ENCODE measurements at regions not wholly inside any gene's neighbourhood (a gene's known extent, or its start where the extent isn't known, plus 50 kb on each side); places are given as distances from the start of the nearest gene placed in this dataset.
"Not testable (repeated sequence)": the region's sequence is repeated elsewhere in the genome, so short reads cannot be mapped to it uniquely, and the experiment has no call there.

DNA sequence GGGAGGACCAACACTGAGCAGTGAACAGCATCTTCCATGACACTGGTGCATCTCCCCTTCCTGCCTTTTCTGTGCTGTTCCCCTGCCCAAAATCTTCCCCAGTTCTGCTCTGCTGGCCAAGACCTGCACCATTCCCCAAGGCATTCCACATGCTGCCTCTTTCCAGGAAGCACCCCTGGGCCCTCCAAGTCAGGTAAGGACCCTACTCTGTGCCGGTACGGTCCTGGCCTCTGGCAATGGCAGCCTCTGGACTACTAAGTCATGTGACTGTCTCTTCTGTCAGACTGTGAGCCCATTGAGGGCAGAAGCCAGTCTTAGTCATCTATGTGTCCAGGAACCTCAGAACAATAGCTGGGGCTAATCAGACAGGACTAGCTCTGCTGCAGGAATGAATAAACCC is 282.0 kb downstream of the MYCN start:
- no peak for DNase-seq (ENCODE audit: low spot score)
- Mint-ChIP-seq H3K4me1 (ENCODE audit: unreplicated experiment) (no peaks in the 10 kb centered on the region), H3K9me3 (ENCODE audit: unreplicated experiment) (no peaks in the 10 kb centered on the region), H3K27ac (ENCODE audit: unreplicated experiment) (no peak overlapping the region), H3K4me3 (ENCODE audit: unreplicated experiment) (no peak overlapping the region), H3K27me3 (ENCODE audit: unreplicated experiment) (peaks cover 6% of the 10 kb centered on the region), H3K36me3 (ENCODE audit: low read depth, unreplicated experiment) (peaks cover 4% of the 10 kb centered on the region)
- TF ChIP-seq, protein P1, sequence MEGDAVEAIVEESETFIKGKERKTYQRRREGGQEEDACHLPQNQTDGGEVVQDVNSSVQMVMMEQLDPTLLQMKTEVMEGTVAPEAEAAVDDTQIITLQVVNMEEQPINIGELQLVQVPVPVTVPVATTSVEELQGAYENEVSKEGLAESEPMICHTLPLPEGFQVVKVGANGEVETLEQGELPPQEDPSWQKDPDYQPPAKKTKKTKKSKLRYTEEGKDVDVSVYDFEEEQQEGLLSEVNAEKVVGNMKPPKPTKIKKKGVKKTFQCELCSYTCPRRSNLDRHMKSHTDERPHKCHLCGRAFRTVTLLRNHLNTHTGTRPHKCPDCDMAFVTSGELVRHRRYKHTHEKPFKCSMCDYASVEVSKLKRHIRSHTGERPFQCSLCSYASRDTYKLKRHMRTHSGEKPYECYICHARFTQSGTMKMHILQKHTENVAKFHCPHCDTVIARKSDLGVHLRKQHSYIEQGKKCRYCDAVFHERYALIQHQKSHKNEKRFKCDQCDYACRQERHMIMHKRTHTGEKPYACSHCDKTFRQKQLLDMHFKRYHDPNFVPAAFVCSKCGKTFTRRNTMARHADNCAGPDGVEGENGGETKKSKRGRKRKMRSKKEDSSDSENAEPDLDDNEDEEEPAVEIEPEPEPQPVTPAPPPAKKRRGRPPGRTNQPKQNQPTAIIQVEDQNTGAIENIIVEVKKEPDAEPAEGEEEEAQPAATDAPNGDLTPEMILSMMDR (IDR thresholded peaks at IDR 0.05; ENCODE audit: unreplicated experiment): no peak

DNA sequence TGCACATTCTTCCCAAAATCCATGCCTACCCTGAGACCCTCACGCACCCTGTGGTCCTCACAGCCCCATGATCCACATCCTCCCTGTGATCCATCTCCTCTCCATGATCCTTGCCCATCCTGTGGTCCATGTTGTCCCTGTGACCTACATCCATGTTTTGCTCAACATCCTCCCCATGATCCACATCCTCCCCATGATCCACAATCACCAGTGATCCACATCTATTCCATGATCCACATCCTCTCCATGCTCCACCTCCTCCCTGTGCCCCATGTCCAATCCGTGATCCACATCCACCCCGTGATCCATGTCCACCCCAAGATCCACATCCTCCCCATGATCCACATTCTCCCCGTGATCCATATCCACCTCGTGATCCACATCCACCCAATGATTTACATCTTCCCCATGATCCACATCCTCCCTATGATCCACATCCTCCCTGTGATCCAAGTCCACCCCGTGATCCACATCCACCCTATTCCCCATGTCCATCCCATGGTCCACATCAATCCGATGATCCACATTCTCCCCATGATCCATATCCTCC is 281.2 kb downstream of the MYCN start:
- DNase-seq (ENCODE audit: low spot score): no peak
- Mint-ChIP-seq H3K36me3 (ENCODE audit: low read depth, unreplicated experiment) (peaks cover 4% of the 10 kb centered on the region), H3K4me3 (ENCODE audit: unreplicated experiment) (no peak overlapping the region), H3K9me3 (ENCODE audit: unreplicated experiment) (no peaks in the 10 kb centered on the region), H3K4me1 (ENCODE audit: unreplicated experiment) (no peaks in the 10 kb centered on the region), H3K27me3 (ENCODE audit: unreplicated experiment) (peaks cover 4% of the 10 kb centered on the region), H3K27ac (ENCODE audit: unreplicated experiment) (no peak overlapping the region)
- TF ChIP-seq, protein P1 (IDR thresholded peaks at IDR 0.05; ENCODE audit: unreplicated experiment): no peak

DNA sequence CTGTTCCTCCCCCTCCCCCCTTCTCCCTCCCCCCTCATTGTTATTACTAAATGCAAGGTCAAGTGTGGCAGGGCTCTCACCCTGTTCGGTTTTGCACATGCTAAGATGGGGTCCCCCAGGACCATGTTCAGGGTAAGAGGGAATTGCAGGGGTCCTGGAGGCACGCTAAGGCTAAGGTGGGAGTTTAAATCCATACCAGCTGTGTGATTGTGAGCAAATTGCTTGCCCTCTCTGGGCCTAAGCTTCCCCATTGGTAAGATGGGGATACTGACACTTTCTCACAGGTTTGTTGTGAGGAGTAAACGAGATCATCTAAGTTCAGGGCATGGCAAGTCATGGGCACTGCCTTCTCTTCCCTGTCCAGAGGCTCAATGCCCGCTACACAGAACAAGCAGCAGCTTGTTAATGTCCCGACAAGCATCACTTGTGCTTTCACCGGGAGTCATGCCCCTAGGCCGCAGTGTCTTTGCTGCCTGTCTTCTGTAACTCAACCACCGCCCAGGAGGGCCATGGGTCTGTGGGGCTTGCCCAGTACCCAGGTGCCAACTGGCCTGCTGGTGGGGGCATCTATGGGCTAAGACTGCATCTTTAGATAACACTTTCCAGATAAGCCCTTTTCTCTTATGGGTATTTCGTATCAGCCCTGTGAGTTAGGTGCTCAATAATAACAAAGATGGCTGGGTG is 279.1 kb downstream of the MYCN start:
- peaks cover 4% of the 10 kb centered on the region for H3K27me3 Mint-ChIP-seq (ENCODE audit: unreplicated experiment)
- TF ChIP-seq, protein P1 (IDR thresholded peaks at IDR 0.05; ENCODE audit: unreplicated experiment): no peak
- H3K9me3 Mint-ChIP-seq (ENCODE audit: unreplicated experiment): no peaks in the 10 kb centered on the region
- H3K36me3 Mint-ChIP-seq (ENCODE audit: low read depth, unreplicated experiment): peaks cover 4% of the 10 kb centered on the region
- H3K27ac Mint-ChIP-seq (ENCODE audit: unreplicated experiment): no peak overlapping the region
- DNase-seq (ENCODE audit: low spot score): no peak
- no peak overlapping the region for H3K4me3 Mint-ChIP-seq (ENCODE audit: unreplicated experiment)
- H3K4me1 Mint-ChIP-seq (ENCODE audit: unreplicated experiment): no peaks in the 10 kb centered on the region

DNA sequence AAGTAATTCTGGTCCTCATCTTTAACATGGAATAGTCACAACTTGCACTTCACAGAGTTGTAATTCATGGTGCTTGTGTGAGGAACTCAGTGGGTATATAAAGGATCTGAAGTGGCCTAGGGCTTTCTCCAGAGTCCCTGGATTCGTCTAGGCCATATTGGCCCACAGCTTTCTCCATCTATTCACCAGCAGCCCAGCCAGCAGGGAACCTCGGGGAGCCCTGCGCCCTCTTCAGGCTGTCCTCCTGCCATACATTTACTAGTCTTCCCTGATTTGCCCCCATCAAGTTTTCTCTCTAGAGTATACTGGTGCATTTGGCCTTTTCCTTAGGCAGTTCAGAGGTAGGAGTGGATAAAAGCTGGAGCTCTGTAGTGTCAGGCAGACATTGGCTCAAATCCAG is 278.3 kb downstream of the MYCN start:
- H3K9me3 Mint-ChIP-seq (ENCODE audit: unreplicated experiment): no peaks in the 10 kb centered on the region
- no peaks in the 10 kb centered on the region for H3K4me1 Mint-ChIP-seq (ENCODE audit: unreplicated experiment)
- H3K27me3 Mint-ChIP-seq (ENCODE audit: unreplicated experiment): peaks cover 4% of the 10 kb centered on the region
- no peak overlapping the region for H3K4me3 Mint-ChIP-seq (ENCODE audit: unreplicated experiment)
- TF ChIP-seq, protein P1 (IDR thresholded peaks at IDR 0.05; ENCODE audit: unreplicated experiment): peak; percentile 23
- peaks cover 4% of the 10 kb centered on the region for H3K36me3 Mint-ChIP-seq (ENCODE audit: low read depth, unreplicated experiment)
- DNase-seq (ENCODE audit: low spot score): peak; percentile 50
- no peak overlapping the region for H3K27ac Mint-ChIP-seq (ENCODE audit: unreplicated experiment)

DNA sequence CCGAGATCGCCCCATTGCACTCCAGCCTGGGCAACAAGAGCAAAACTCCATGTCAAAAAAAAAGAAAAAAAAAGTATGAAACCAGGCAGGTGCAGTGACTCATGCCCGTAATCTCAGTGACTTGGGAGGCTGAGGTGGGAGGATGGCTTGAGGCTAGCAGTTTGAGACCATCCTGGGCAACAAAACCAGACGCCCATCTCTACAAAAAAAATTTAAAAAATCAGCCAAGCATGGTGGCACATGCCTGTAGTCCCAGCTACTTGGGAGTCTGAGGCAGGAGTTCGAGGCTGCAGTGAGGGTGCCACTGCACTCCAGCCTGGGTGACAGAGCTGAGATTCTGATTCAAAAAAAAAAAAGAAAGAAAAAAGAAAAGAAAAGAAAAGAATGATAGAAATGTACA is 277.8 kb downstream of the MYCN start:
- no peaks in the 10 kb centered on the region for H3K4me1 Mint-ChIP-seq (ENCODE audit: unreplicated experiment)
- no peaks in the 10 kb centered on the region for H3K9me3 Mint-ChIP-seq (ENCODE audit: unreplicated experiment)
- no peak for DNase-seq (ENCODE audit: low spot score)
- TF ChIP-seq, protein P1 (IDR thresholded peaks at IDR 0.05; ENCODE audit: unreplicated experiment): no peak
- H3K4me3 Mint-ChIP-seq (ENCODE audit: unreplicated experiment): no peak overlapping the region
- H3K27me3 Mint-ChIP-seq (ENCODE audit: unreplicated experiment): peaks cover 4% of the 10 kb centered on the region
- H3K27ac Mint-ChIP-seq (ENCODE audit: unreplicated experiment): no peak overlapping the region
- peaks cover 4% of the 10 kb centered on the region for H3K36me3 Mint-ChIP-seq (ENCODE audit: low read depth, unreplicated experiment)

DNA sequence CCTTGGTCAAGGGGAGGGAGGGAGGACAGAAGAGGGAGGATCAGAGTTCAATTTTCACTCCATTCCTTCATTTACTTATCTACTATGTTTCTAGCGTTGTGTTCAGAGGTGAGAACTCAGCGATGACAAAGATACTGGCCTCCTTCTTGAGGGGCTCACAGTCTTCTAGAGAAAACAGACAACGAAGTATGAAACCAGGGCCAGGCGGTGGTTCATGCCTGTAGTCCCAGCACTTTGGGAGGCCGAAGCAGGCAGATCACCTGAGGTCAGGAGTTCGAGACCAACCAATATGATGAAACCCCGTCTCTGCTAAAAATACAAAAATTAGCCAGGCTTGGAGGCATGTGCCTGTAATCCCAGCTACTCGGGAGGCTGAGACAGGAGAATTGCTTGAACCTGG is 277.4 kb downstream of the MYCN start:
- not testable (repeated sequence) for H3K27me3 Mint-ChIP-seq (ENCODE audit: unreplicated experiment); DNase-seq (ENCODE audit: low spot score); H3K36me3 Mint-ChIP-seq (ENCODE audit: low read depth, unreplicated experiment); H3K9me3 Mint-ChIP-seq (ENCODE audit: unreplicated experiment); H3K4me3 Mint-ChIP-seq (ENCODE audit: unreplicated experiment); H3K27ac Mint-ChIP-seq (ENCODE audit: unreplicated experiment); H3K4me1 Mint-ChIP-seq (ENCODE audit: unreplicated experiment)

All from endothelial cell (in vitro differentiated cells).